Putamen (tissue), 1 donor: ENCODE measurements at regions not wholly inside any gene's neighbourhood (a gene's known extent, or its start where the extent isn't known, plus 50 kb on each side); places are given as distances from the start of the nearest gene placed in this dataset.
"Not testable (repeated sequence)": the region's sequence is repeated elsewhere in the genome, so short reads cannot be mapped to it uniquely, and the experiment has no call there.

Source experiments
- DNase-seq: peaks from one replicate; pipeline ENCODE4 v3.0.0-alpha.2; 2016; ENCODE audit warnings: low spot score

- no peak for DNase-seq
Measured at GRCh38 chr7:70846208-70846607, 285.7 kb upstream of the GALNT17 start.

- no peak for DNase-seq
Measured at GRCh38 chr7:70849580-70850235, 282.2 kb upstream of the GALNT17 start.

GRCh38 chr7:70855373-70855772 is 276.6 kb upstream of the GALNT17 start:
- no peak for DNase-seq

- DNase-seq: peak; percentile 50
Measured at GRCh38 chr7:70856901-70857630, 274.9 kb upstream of the GALNT17 start.

GRCh38 chr7:70857793-70858545 is 274.0 kb upstream of the GALNT17 start:
- DNase-seq: no peak

GRCh38 chr7:70867513-70867912 is 264.4 kb upstream of the GALNT17 start:
- no peak for DNase-seq

GRCh38 chr7:70870349-70870748 is 261.6 kb upstream of the GALNT17 start:
- DNase-seq: no peak

- DNase-seq: no peak
Measured at GRCh38 chr7:70872188-70872587, 259.8 kb upstream of the GALNT17 start.

- DNase-seq: no peak
Measured at GRCh38 chr7:70881167-70881847, 250.6 kb upstream of the GALNT17 start.

GRCh38 chr7:70883750-70884439 is 248.0 kb upstream of the GALNT17 start:
- DNase-seq: no peak

GRCh38 chr7:70884440-70884764 is 247.5 kb upstream of the GALNT17 start:
- DNase-seq: no peak

GRCh38 chr7:70884809-70885208 is 247.1 kb upstream of the GALNT17 start:
- DNase-seq: no peak

GRCh38 chr7:70886547-70886946 is 245.4 kb upstream of the GALNT17 start:
- no peak for DNase-seq

GRCh38 chr7:70887186-70887585 is 244.8 kb upstream of the GALNT17 start:
- no peak for DNase-seq

GRCh38 chr7:70890147-70890969 is 241.6 kb upstream of the GALNT17 start:
- no peak for DNase-seq

GRCh38 chr7:70893422-70893821 is 238.5 kb upstream of the GALNT17 start:
- DNase-seq: no peak

GRCh38 chr7:70893971-70894715 is 237.8 kb upstream of the GALNT17 start:
- no peak for DNase-seq

- DNase-seq: no peak
Measured at GRCh38 chr7:70894799-70895198, 237.1 kb upstream of the GALNT17 start.

- not testable (repeated sequence) for DNase-seq
Measured at GRCh38 chr7:70895337-70896200, 236.4 kb upstream of the GALNT17 start.
